NCI-H446 treated with DMSO at 0.1 percent for 48 hours (cell line): ENCODE measurements at regions not wholly inside any gene's neighbourhood (a gene's known extent, or its start where the extent isn't known, plus 50 kb on each side); places are given as distances from the start of the nearest gene placed in this dataset.

Experiments used
- DNase-seq: peaks from one replicate; lab custom pipeline; 2025; lab: John Stamatoyannopoulos, UW

DNA sequence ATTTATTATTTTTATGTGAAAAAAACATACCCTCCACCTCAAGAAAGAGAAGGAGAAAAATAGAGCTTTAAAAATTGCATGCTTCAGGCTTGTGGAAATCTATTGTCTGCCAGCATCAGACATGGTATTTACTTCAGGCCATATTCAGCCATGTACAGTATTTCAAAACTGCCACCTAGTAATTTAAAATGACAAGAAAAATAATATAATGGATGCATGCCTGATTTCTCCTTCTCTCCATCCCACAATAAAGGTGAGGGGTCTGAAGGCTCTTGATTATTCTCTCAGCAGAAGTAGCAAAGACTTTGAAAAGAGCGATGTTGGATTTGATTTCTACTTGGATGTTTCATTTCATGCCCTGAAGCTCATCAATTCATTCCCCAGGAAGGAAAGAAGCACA, 250.7 kb downstream of the TBC1D4 start:
- no peak for DNase-seq

DNA sequence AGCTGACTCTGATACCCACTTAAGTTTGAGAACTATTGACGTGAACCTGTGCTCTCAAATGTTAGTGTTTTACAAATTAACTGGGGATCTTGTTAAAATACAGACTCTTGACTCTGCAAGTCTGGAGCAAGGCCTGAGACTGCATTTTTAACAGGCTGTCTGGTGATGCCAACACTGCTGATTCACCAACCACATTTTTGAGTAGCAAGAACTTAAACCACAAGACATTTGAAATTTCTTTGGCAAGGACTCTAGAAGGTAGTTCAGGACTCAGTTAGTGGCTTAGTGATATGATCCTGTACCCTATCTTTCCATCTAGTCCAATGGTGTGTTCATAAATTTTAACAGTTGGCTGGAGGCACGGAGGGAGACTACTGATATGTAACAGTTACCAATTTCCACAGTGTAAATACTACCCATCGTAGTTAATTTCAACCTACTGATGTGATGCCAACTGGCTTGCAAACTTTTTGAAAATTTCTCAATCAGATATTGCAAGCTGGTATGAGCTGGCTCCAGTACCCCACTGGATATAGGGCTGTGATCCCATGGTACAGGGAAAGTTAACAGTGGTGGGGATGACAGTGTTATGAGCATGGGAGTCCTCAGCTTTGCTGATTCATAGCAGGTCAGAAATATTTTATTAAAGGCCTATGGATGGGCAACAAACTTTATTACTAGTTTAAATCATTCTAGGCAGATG, 255.1 kb downstream of the TBC1D4 start:
- DNase-seq: no peak

DNA sequence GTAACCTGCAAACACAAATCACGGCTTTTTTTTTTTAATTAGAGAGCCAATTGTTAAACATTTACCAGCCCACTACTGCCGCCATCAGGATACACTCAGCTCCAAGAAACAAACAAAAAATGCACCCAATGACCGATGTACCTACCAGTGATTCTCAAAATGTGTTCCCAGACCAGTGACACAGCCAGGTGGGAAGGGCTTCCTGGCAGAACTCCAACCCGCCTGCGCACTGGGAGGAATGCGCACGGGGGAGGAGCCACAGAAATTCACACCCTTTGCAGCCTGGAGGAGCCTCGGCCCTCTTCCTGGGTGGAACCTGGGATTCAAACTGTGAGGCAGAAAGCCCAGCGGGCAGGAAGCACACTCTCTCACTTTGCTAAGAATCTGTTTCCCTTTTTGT, 255.9 kb downstream of the TBC1D4 start:
- DNase-seq: no peak

DNA sequence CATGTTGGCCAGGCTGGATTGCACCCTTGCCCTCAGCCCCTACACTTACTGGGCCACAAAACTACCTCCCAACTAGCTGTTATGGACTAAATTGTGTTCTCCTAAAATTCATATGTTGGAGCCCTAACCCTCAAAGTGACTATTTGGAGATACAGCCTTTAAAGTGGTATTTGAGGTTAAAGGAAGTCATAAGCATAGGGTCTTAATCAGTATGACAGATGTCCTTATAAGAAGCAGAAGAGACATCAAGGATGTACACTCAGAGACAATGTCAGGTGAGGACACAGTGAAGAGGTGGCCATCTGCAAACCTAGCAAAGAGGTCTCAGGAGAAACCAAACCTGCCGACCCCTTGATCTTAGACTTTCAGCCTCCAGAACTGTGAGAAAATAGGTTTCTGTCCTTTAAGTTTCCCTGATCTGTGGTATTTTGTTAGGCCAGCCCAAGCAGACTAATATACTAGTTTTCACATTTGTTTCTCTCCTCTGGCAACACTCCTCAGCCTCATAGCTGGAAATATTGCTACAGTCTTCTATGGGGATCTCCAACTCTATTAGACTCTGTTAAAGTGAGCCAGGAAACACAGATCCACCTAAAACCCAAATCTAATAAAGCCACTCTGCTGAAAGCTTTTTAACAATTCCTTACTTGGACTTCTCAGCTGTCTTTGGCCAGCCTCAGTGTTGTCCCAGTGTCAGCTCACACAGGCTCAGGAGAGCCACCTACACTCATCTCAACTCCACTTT, 256.5 kb downstream of the TBC1D4 start:
- no peak for DNase-seq

DNA sequence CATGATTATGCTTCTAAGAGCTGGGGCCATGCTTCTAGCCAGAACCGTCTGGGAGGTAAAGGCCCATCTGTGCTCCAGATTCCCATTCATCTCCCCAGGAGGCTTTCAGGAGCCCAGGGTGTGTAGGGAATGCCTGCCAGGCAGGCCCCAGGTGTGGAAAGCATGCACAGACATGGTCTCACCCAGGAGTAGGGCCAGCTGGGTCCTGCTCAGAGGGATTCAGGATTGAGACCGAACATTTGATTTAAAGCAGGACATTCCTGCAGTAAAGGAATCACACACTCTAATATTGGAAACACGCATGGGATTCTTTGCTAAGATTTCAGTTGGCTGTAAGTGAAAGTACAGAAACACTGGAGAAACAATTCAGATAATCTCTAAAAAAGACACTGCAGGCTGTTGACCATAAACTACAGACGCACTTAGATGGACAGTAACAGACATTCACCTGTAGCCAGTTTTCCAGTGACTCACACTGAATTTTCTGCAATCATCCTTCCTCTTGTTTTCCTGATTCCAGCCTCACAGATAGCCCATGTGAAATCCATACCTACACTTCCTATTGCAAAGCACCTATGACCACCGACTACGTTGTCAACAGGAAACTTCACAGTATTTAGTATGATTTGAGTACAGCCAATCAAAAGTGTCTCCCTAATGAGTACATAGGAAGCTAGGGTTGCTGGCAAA, 257.8 kb downstream of the TBC1D4 start:
- no peak for DNase-seq

DNA sequence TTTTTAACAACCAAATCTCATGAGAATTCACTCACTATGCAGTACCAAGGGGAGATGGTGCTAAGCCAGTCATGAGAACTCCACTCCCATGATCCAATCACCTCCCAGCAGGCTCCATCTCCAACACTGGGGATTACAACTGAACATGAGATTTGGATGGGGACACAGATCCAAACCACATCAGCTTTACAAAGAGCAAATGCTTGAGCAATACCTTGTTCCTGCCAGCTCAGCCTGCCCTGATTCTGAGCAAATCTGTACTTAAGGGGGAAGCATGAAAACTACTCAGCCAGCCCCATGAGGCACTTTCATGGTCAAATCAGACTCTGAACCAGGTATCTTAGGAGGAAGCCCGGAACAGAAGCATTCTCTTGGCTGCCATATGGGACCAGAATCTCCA, 259.9 kb downstream of the TBC1D4 start:
- DNase-seq: no peak

DNA sequence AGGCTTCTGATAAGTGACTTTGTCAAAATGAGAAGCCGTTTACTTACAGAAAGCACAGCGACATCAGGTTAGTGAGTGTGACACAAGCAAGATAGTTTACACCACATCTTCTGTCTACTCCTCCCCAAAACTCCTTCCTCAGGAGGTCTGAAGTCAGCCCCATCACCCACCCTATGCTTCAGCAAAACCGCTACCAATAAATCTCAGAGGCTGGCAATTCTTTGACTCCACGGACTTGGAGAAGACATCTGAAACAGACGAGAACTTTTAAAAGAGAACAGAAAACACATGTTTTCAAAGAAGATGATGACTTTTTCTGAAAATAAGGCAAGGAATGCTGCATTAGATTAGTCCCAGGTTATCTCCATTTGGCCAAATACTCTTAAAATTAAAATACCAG, 261.1 kb downstream of the TBC1D4 start:
- no peak for DNase-seq

DNA sequence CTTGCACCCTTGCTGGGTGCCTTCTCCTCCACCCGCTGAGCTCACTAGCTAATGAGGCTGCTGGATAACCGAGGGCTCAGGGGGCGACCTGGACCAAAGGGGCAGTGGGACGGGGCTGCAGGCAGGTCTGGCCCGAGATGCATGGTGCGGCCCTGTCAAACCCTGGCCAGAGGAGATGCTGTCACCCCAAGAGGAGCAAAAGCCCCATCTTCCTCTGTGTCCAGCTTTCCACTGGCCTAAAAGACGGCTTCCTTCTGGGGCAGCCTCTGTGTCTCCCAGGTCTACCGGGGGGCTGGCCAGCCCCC, 261.8 kb downstream of the TBC1D4 start:
- no peak for DNase-seq

DNA sequence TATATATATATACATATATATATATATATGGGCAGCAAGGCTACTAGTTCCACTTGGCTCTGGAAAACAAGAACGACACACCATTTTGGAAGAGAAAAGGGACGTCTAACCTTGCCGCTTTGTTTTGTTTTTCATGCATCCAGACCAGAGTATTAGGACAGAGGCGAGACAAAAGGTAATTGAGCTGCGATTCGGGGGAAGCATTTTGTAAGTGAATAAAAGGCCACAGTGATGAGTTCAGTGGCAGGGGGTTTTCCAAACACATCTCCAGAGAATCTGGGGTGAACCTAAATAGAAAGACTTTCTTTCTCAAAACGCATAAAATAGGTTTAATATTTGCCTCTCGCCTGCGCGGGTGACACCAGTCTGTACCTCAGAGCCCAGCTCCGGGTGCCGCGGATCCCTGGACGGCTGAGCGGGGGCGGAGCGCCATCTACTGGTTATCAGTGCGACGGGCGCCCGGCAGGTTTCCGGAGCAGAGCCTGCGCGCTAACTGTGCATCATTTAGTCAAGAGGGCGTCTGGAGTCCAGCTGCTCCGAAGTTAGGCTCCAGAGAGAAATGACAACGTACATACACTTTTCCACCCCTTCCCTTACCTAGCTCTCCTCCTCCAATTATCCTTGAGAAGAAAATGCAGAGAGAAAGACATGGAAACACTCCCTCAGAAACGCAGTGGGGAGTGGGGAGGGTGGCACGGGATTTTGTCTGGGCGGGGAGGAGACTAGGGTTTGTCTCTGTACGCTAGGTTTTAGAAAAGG, 262.3 kb downstream of the TBC1D4 start:
- DNase-seq: no peak

DNA sequence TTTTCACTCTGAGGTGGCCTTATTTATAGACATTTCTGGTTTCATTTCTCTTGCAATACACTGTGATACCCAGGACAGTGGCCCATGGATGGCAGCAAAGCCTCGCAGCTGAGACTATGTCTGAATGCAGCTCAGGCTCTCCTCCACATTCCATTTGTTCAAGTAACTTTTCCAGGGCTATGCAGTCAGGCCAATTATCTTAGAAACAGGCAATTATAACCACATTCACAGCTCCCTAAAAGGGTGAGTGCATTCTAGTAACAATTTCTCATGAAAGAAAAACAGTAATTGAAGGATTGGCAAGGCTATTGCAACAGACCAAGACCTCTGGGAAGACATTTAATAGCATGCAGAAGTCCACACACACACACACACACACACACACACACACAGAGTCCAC, 264.0 kb downstream of the TBC1D4 start:
- DNase-seq: no peak

DNA sequence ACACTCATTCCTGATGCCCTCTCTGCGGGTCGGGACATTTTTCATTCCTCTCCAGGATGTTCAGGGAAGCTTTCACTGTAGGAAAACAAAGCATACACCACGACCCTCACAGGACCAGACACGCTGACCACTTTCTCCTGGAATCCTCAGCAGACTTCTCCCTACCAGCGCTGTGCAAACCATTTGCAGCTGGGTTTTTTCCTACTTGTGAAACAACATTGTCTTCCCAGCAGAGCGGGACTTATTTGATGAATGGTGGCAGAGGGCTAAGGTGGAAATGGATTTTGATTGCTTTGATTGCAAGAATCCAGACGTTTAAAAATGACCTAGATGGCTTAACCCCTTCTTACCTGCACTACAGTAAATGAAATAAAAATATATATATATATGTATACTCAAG, 265.9 kb downstream of the TBC1D4 start:
- DNase-seq: no peak

DNA sequence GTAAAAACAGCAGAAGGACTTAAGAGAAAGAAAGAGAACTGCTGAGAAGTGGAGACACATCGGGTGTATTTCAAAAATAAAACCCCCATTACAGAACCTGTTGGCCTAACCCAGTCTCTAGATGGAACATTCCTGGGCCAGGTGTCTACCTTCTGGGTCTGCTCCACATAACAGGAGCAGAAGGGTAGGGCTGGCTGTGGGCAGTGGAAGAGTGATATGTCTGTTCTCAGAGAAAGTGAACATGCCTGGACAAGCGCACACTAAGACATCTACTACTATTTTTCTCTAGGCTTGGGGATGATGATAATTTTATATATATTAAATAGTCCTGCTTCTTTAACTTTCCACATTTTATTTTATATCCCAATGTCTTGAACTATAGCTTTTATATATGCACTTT, 267.1 kb downstream of the TBC1D4 start:
- no peak for DNase-seq

DNA sequence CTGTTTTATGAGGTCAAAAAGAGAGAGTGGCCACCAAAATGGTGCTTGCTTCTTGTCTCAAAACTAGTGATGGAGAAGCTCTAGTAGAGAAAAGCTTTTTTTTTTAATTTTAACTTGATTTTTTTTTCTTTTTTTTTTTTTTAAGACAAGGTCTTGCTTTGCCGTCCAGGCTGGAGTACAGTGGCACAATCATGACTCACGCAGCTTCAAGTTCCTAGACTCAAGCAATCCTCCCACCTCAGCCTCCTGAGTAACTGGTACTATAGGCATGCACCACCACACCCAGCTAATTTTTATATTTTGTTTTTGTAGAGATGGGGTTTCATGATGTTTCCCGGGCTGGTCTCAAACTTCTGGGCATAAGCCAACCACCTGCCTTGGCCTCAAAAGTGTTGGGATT, 279.0 kb downstream of the TBC1D4 start:
- DNase-seq: no peak

DNA sequence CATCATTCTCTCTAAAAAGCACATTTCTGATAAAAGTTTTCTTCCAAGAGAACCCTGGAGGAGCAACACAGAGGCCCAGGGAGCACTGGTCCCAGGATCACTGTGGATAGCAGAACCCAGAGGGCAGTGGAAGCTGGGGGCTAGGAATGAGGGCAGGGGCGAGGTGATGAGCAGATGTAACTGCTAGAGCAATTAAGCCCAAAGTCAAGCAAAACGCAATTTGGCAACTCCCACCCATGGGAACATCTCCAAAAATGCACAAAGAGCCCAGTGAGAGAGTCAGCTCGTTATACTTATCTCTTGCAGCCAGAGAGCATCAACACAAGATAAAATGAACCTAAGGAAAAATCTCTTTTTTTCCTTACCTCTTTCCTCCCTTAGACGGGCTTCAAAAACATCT, 284.2 kb downstream of the TBC1D4 start:
- no peak for DNase-seq

DNA sequence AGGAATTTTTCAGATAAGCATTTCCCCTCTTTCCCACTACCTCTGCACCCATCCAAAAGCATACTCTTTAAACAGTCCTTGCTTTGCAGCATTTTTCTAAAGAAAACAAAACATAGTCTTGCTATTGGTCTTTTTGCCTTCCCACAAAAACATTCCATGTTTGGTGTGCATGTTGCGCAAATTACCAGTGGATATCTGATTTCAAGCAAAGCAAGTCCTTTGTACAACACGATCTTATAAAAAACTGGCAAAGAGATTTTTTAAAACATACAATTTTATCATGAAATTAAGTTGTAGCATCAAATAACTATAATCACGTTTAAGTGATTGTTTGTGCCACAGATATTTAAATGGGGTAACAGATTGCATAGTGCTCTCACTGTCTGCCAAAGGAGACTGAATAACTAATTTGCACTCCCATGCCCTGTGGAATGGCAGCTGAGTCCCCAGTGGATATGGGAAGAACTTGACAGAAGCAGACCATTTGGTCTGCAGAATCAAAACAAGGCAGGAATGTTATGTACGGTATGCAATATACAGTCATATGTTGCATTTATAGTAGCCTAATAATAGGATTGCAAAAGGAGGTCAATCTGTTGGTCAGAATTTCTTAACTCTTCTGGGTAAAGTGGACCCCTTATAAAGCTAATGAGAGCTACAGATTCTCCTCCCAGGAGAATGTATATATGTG, 285.7 kb downstream of the TBC1D4 start:
- DNase-seq: no peak

DNA sequence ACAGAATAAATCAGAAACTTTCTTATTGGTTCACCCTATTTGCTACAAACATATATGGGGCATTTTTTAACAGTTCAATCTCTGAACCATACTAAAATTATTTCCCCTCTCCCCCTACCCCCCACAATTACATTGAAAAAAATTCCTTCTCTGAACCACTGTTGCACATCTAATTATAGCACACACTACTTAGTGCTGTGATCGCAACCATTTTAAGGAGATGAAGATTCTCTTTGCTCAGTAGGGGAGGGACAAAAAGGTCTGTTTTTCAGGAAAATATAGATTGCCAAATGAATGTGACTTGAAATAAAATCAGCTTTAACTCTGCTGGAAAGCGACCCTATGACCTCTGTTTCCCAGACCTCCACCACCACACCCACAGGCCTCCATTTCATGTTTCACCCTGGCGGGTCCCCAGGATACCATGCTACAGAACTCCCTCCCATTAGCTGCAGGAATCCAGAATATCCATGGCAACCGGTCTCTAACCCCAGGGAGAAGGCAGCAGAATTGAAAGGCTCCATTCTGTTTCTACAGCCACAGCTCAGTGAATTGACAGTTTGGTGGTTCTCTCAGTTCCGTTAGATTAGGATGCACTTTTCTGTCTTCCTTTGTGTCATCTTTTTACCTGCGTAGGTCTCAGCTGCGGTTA, 286.3 kb downstream of the TBC1D4 start:
- DNase-seq: no peak

DNA sequence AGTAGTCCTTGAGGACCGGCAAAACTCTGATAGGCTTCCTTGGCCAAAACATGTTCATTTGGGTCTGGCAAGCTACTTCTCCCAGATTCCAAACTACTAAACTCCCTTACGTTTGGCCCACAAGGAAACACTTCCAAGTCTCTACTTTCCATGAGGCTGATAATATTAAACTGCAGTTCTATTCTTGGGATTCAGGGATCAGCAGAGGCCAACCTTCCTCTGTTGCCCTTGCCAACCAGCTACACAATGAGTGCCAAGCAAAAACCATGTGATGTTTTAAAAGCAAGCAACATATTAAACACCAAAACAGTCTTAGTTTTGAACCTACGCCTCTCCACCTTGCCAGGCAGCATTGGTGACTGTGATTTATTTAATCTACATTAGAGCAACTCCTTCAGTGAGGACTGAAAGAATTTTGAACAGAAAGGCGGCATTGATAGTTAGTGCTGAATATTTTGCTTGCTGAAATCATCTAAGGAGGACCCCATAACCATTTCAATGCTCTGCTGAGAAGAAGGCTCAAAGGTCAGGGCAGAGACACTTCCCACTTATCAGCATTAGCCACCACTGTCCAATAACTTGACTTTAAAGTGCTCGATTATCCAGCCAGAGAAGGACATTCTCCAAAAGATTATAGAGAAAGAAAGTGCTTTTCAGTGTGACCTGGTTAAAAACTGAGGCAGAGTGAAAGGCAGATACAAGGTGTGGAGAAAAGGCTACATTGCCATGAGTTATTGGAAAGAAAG, 287.1 kb downstream of the TBC1D4 start:
- no peak for DNase-seq

DNA sequence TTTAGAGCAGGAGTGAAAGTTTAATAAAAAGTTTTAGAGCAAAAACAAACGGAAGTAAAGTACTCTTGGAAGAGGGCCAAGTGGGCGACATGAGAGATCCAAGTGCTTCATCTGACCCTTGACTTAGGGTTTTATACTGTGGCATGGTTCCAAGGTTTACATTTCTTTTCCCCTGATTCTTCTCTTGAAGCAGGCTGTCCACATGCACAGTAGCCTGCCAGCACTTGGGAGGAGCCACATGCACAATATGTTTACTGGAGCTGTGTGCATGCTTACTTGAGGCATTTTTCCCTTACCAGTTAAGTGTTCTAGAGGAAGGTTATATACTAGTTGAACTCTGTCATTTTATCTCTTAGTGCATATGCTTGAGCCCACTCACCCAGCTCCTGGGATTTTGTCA, 295.6 kb downstream of the TBC1D4 start:
- DNase-seq: no peak

DNA sequence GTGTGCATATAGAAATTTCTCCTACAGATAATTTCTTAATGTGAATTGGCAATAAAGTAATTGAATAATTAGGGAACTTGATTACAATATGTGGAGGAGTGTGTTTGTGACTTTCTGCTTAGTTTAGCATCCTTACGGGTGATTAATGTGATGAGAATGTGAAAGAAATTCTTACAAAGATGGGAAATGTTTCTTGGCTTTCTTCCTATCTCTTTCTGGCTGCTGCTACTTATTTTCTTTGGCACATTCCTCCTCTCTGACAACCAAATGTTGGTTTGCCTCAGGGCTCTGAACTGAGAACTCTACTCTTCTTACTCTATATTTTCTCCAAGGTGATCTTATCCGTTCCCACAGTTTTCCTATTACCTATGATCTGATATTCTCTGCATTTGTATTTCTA, 300.1 kb downstream of the TBC1D4 start:
- DNase-seq: no peak

DNA sequence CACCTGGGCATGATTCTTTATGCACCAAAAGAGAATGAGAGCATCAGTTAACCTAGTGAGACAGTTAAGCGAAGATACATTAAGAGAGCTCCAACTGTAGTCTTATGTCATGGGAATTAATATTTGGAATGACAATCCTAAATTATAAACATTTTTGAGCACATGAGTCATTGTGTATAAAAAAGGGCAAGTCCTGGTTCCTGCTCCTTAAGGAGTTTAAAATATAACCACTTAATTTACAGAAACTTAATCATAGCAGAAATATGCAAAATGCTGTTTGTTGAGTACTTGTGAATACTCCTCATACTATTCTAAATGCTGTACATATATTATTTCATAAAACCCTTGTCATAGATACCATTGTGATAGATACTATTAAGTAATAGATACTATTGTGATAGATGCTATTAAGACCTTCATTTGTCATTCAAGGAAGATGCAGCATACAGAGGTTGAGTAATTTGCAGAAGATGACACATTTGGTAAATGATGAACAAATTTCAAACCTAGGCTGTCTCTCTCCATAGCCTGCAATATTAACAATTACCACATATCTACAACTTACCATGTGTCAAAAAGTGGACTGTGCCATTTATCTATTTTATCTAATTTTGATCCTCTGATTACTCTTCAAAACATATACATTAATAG, 301.0 kb downstream of the TBC1D4 start:
- no peak for DNase-seq
